ENCODE measurements at regions not wholly inside any gene's neighbourhood (a gene's known extent, or its start where the extent isn't known, plus 50 kb on each side); places are given as distances from the start of the nearest gene placed in this dataset.
"Not testable (repeated sequence)": the region's sequence is repeated elsewhere in the genome, so short reads cannot be mapped to it uniquely, and the experiment has no call there.

GRCh38 chrX:65587616-65588526, 53.3 kb upstream of the LAS1L start:
- Histone ChIP-seq H3K27ac (peak overlapping the region in 6 of 11 experiments; percentile 10 to 71 (median 55); a peak in 11 of 22 replicates), H3K9ac (peak overlapping the region in 3 of 11 experiments; percentile 47 to 50 (median 49); a peak in 4 of 22 replicates), H3K4me3 (peak overlapping the region in 3 of 10 experiments; percentile 14 to 53 (median 47); a peak in 4 of 20 replicates), H3K36me3 (no peaks in the 10 kb centered on the region), H3K27me3 (peaks cover 10 to 55% (median 39%) of the 10 kb centered on the region in 11 experiments; a peak in 20 of 22 replicates), H3K9me3 (replicated peaks in 1 of 11) (no peaks in the 10 kb centered on the region), H3K4me2 (peak overlapping the region in 7 of 11 experiments; percentile 22 to 67 (median 59); a peak in 14 of 22 replicates), H3K4me1 (peaks cover 0 to 28% (median 13%) of the 10 kb centered on the region in 10 experiments; a peak in 12 of 20 replicates), H4K20me1 (no peaks in the 10 kb centered on the region; a peak in 1 of 22 replicates)
- no peak for TF ChIP-seq Cebpa-rat (IDR thresholded peaks at IDR 0.05)

- TF ChIP-seq Cebpa-rat (IDR thresholded peaks at IDR 0.05), result no peak
- Histone ChIP-seq H4K20me1 (no peaks in the 10 kb centered on the region; a peak in 1 of 22 replicates), H3K36me3 (no peaks in the 10 kb centered on the region), H3K27me3 (peaks cover 14 to 48% (median 41%) of the 10 kb centered on the region in 11 experiments; a peak in 20 of 22 replicates), H3K4me2 (no peak overlapping the region), H3K4me3 (no peak overlapping the region), H3K4me1 (peaks cover 0 to 39% (median 19%) of the 10 kb centered on the region in 10 experiments; a peak in 12 of 20 replicates), H3K9me3 (replicated peaks in 1 of 11) (no peaks in the 10 kb centered on the region), H3K27ac (no peak overlapping the region), H3K9ac (no peak overlapping the region)
These were observed 51.9 kb upstream of the LAS1L start for GRCh38 chrX:65586491-65586890.

GRCh38 chrX:65585226-65585625, 50.6 kb upstream of the LAS1L start:
- H3K9ac ChIP-seq; H3K4me2 ChIP-seq; H3K27ac ChIP-seq; H3K4me3 ChIP-seq; H3K36me3 ChIP-seq; H3K9me3 ChIP-seq (replicated peaks in 1 of 11); H4K20me1 ChIP-seq: not testable (repeated sequence)
- Histone ChIP-seq H3K27me3 (peaks cover 22 to 48% (median 42%) of the 10 kb centered on the region in 11 experiments; a peak in 21 of 22 replicates), H3K4me1 (peaks cover 0 to 39% (median 19%) of the 10 kb centered on the region in 10 experiments; a peak in 12 of 20 replicates)
